ENCODE measurements at regions not wholly inside any gene's neighbourhood (a gene's known extent, or its start where the extent isn't known, plus 50 kb on each side); places are given as distances from the start of the nearest gene placed in this dataset.

GRCh38 chrX:39452401-39452800 is 645.4 kb downstream of the BCOR start:
- DNase-seq, result no peak

GRCh38 chrX:39453889-39454621 is 643.7 kb downstream of the BCOR start:
- no peak for DNase-seq

GRCh38 chrX:39456894-39457604 is 640.7 kb downstream of the BCOR start:
- DNase-seq, result no peak

- DNase-seq, result no peak
Measured at GRCh38 chrX:39458779-39459178, 639.0 kb downstream of the BCOR start.

GRCh38 chrX:39459204-39459603 is 638.6 kb downstream of the BCOR start:
- DNase-seq, result no peak

- DNase-seq, result no peak
Measured at GRCh38 chrX:39459952-39460351, 637.8 kb downstream of the BCOR start.

GRCh38 chrX:39460499-39460898 is 637.3 kb downstream of the BCOR start:
- no peak for DNase-seq

- DNase-seq, result no peak
Measured at GRCh38 chrX:39462835-39463234, 634.9 kb downstream of the BCOR start.

- DNase-seq, result no peak
Measured at GRCh38 chrX:39464253-39464652, 633.5 kb downstream of the BCOR start.

GRCh38 chrX:39465467-39465866 is 632.3 kb downstream of the BCOR start:
- DNase-seq, result no peak

GRCh38 chrX:39465906-39466305 is 631.9 kb downstream of the BCOR start:
- DNase-seq, result no peak

GRCh38 chrX:39469126-39469525 is 628.6 kb downstream of the BCOR start:
- DNase-seq, result no peak

- no peak for DNase-seq
Measured at GRCh38 chrX:39470588-39471407, 627.0 kb downstream of the BCOR start.

GRCh38 chrX:39472161-39472560 is 625.6 kb downstream of the BCOR start:
- DNase-seq, result no peak

- no peak for DNase-seq
Measured at GRCh38 chrX:39473812-39474211, 623.9 kb downstream of the BCOR start.

- no peak for DNase-seq
Measured at GRCh38 chrX:39475372-39475771, 622.4 kb downstream of the BCOR start.

- DNase-seq, result no peak
Measured at GRCh38 chrX:39476604-39477021, 621.1 kb downstream of the BCOR start.

- no peak for DNase-seq
Measured at GRCh38 chrX:39477031-39477761, 620.6 kb downstream of the BCOR start.

- no peak for DNase-seq
Measured at GRCh38 chrX:39477762-39478120, 620.0 kb downstream of the BCOR start.

GRCh38 chrX:39479856-39480255 is 617.9 kb downstream of the BCOR start:
- DNase-seq, result no peak

- DNase-seq, result no peak
Measured at GRCh38 chrX:39480963-39481362, 616.8 kb downstream of the BCOR start.

GRCh38 chrX:39481621-39482020 is 616.1 kb downstream of the BCOR start:
- no peak for DNase-seq

Data from NCI-H187 treated with DMSO at 0.1 percent for 48 hours (cell line).